Progenitor cell of endocrine pancreas (in vitro differentiated cells): ENCODE measurements at regions not wholly inside any gene's neighbourhood (a gene's known extent, or its start where the extent isn't known, plus 50 kb on each side); places are given as distances from the start of the nearest gene placed in this dataset.

Source experiments
- DNase-seq: peaks from one replicate; pipeline ENCODE4 v3.0.0; 2021; ENCODE audit warnings: low spot score; ENCODE audit not compliant: unreplicated experiment
- H3K27ac Mint-ChIP-seq: 2 replicates; pipeline ENCODE4 v1.8.0; 2021; ENCODE audit warnings: mild to moderate bottlenecking, moderate library complexity, mixed read lengths
- H3K27me3 Mint-ChIP-seq: 2 replicates; pipeline ENCODE4 v1.8.0; 2021; ENCODE audit warnings: mixed read lengths
- H3K36me3 Mint-ChIP-seq: 2 replicates; pipeline ENCODE4 v1.8.0; 2022; ENCODE audit warnings: mixed read lengths; ENCODE audit not compliant: insufficient read depth
- H3K4me1 Mint-ChIP-seq: 2 replicates; pipeline ENCODE4 v1.8.0; 2021; ENCODE audit warnings: low read depth, mixed read lengths
- H3K4me3 Mint-ChIP-seq: 2 replicates; pipeline ENCODE4 v1.8.0; 2021; ENCODE audit warnings: low read depth, mild to moderate bottlenecking, moderate library complexity, mixed read lengths
- H3K9me3 Mint-ChIP-seq: 2 replicates; pipeline ENCODE4 v1.8.0; 2021; ENCODE audit warnings: low read depth, mixed read lengths
- TF ChIP-seq, protein P1 (sequence below): fragments of 200-600 bp; sonication (generic); IDR thresholded peaks from one replicate; pipeline ENCODE4 v1.5.0; 2021; ENCODE audit warnings: antibody characterized with exemption, mild to moderate bottlenecking; ENCODE audit not compliant: unreplicated experiment

GRCh38 chr2:17270894-17271293 lies 247.3 kb downstream of the RAD51AP2 start:
- Mint-ChIP-seq H3K9me3 (no peaks in the 10 kb centered on the region), H3K27me3 (no peaks in the 10 kb centered on the region), H3K27ac (no peak overlapping the region), H3K4me3 (no peak overlapping the region), H3K4me1 (no peaks in the 10 kb centered on the region), H3K36me3 (no peaks in the 10 kb centered on the region)
- TF ChIP-seq, protein P1, sequence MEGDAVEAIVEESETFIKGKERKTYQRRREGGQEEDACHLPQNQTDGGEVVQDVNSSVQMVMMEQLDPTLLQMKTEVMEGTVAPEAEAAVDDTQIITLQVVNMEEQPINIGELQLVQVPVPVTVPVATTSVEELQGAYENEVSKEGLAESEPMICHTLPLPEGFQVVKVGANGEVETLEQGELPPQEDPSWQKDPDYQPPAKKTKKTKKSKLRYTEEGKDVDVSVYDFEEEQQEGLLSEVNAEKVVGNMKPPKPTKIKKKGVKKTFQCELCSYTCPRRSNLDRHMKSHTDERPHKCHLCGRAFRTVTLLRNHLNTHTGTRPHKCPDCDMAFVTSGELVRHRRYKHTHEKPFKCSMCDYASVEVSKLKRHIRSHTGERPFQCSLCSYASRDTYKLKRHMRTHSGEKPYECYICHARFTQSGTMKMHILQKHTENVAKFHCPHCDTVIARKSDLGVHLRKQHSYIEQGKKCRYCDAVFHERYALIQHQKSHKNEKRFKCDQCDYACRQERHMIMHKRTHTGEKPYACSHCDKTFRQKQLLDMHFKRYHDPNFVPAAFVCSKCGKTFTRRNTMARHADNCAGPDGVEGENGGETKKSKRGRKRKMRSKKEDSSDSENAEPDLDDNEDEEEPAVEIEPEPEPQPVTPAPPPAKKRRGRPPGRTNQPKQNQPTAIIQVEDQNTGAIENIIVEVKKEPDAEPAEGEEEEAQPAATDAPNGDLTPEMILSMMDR: no peak
- DNase-seq: no peak

DNA sequence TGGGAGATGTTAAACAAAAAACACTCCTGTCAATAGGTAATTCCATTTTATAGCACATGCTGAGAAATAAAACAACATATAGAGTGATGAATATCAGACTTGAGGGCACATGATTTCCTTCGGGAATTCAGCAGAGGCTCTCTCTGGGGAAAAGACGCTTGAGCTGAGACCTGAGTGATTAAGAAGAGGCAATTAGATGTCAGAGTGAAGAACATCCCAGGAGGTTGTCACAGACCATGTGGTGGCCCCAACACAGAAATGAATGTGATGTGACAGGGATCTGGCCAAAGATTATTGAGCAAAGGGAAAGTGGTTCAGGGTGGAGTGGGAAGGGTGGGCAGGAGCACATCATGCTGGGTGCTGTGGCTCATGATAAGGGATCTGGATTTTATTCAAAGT lies 254.7 kb downstream of the RAD51AP2 start:
- Mint-ChIP-seq H3K4me3 (no peak overlapping the region), H3K27ac (no peak overlapping the region), H3K9me3 (no peaks in the 10 kb centered on the region), H3K4me1 (no peaks in the 10 kb centered on the region), H3K36me3 (no peaks in the 10 kb centered on the region), H3K27me3 (no peaks in the 10 kb centered on the region)
- DNase-seq: no peak
- TF ChIP-seq, protein P1: no peak

GRCh38 chr2:17262854-17263569 lies 255.2 kb downstream of the RAD51AP2 start:
- Mint-ChIP-seq H3K27ac (no peak overlapping the region), H3K36me3 (no peaks in the 10 kb centered on the region), H3K9me3 (no peaks in the 10 kb centered on the region), H3K4me3 (no peak overlapping the region), H3K4me1 (no peaks in the 10 kb centered on the region), H3K27me3 (no peaks in the 10 kb centered on the region)
- TF ChIP-seq, protein P1: no peak
- DNase-seq: no peak

DNA sequence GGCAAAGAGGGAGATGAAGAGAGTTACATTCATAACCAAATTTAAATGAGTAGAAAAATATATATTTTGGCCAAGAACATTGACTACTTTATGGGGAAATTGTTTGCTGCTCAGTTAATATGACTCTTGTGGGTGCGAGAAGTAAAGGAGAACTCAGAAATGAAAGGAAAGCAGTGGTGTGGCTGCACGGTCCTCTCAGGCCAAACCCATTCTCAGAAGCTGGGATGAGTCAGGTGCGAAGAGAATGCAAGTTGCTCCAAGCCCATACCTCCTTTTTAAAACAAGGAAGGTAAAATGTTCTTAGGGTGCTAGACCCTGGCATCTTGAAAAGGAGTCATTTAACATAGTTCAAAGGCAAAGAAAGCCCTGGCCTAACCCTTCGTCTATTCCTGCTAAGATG lies 258.6 kb downstream of the RAD51AP2 start:
- H3K9me3 Mint-ChIP-seq: no peaks in the 10 kb centered on the region
- H3K4me1 Mint-ChIP-seq: no peaks in the 10 kb centered on the region
- DNase-seq: no peak
- no peak overlapping the region for H3K4me3 Mint-ChIP-seq
- H3K36me3 Mint-ChIP-seq: no peaks in the 10 kb centered on the region
- H3K27ac Mint-ChIP-seq: no peak overlapping the region
- TF ChIP-seq, protein P1: no peak
- peaks cover 4% of the 10 kb centered on the region for H3K27me3 Mint-ChIP-seq

DNA sequence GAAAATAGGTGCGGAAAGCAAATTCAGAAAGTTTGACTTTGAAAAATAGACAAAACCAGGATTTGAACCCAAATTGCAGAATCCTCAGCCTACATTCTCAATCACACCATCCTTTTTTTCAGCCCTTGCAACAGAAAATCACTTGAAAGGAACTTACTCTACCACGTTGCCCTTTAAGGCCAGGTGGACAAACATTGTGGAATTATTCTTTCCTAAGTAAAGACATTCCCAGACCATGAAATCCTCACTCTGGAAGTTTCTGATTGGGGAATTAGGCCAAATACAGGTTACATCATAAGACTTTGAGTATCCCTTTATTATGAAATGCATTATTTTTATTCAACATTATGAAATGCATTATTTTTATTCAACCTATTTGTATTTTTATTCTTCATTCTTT lies 259.4 kb downstream of the RAD51AP2 start:
- no peak for DNase-seq
- Mint-ChIP-seq H3K4me3 (no peak overlapping the region), H3K9me3 (no peaks in the 10 kb centered on the region), H3K27ac (no peak overlapping the region), H3K4me1 (no peaks in the 10 kb centered on the region), H3K36me3 (no peaks in the 10 kb centered on the region), H3K27me3 (peaks cover 4% of the 10 kb centered on the region)
- TF ChIP-seq, protein P1: no peak
